CD14-positive monocyte (primary cell): ENCODE measurements at regions not wholly inside any gene's neighbourhood (a gene's known extent, or its start where the extent isn't known, plus 50 kb on each side); places are given as distances from the start of the nearest gene placed in this dataset.

Experiments used
- DNase-seq, 3 donors: peaks; one replicate each; pipeline ENCODE4 v3.0.0-alpha.2; 2011 to 2022
- H2AFZ ChIP-seq: 2 replicates; pipeline ENCODE4 v1.6.0; 2012; ENCODE audit warnings: mild to moderate bottlenecking, low read depth, low read length, inconsistent platforms; ENCODE audit not compliant: insufficient read depth, poor library complexity, severe bottlenecking
- H3K27ac ChIP-seq, 2 donors: 1 replicate in 1 of 2; 2 replicates in 1 of 2; pipeline ENCODE4 v1.5.1; 2012 to 2013; ENCODE audit warnings: low read length in 2 of 2, control low read depth in 1 of 2, inconsistent platforms in 1 of 2, low read depth in 1 of 2, mild to moderate bottlenecking in 1 of 2
- H3K27me3 ChIP-seq, 2 donors: one replicate each; pipeline versions ENCODE4 v1.6.0 to v1.6.1; 2011 to 2013; ENCODE audit warnings: low read length in 2 of 2; ENCODE audit not compliant: control insufficient read depth in 2 of 2, insufficient read depth in 2 of 2
- H3K36me3 ChIP-seq, 2 donors: replicated peaks in 1 of 2; 1 replicate in 1 of 2; 2 replicates in 1 of 2; pipeline versions ENCODE4 v1.5.1 to v1.6.1; 2012 to 2013; ENCODE audit warnings: low read length in 2 of 2, control low read depth in 1 of 2, inconsistent platforms in 1 of 2, mild to moderate bottlenecking in 1 of 2; ENCODE audit not compliant: insufficient read depth in 2 of 2, control insufficient read depth in 1 of 2
- H3K4me1 ChIP-seq, 2 donors: 1 replicate in 1 of 2; 2 replicates in 1 of 2; pipeline versions ENCODE4 v1.5.1 to v1.6.1; 2012 to 2013; ENCODE audit warnings: low read length in 2 of 2, control low read depth in 1 of 2, inconsistent platforms in 1 of 2, mild to moderate bottlenecking in 1 of 2, moderate library complexity in 1 of 2; ENCODE audit not compliant: insufficient read depth in 2 of 2, control insufficient read depth in 1 of 2
- H3K4me2 ChIP-seq: replicated peaks from 2 replicates; pipeline ENCODE3; 2012; ENCODE audit warnings: low read length, moderate library complexity, mild to moderate bottlenecking; ENCODE audit not compliant: poor library complexity, severe bottlenecking; ENCODE audit errors: extremely low read depth
- H3K4me3 ChIP-seq, 3 experiments: fragments of 200-600 bp in 1 of 3; sonication (generic) in 1 of 3; replicated peaks in 1 of 3; 1 replicate in 2 of 3; 2 replicates in 1 of 3; pipeline ENCODE4 v1.5.1; 2011 to 2013; ENCODE audit warnings: low read length in 3 of 3, mild to moderate bottlenecking in 3 of 3, control low read depth in 2 of 3, low read depth in 2 of 3, inconsistent platforms in 1 of 3, moderate library complexity in 1 of 3
- H3K79me2 ChIP-seq: 2 replicates; pipeline ENCODE4 v1.6.0; 2012; ENCODE audit warnings: mild to moderate bottlenecking, control low read depth, inconsistent platforms, low read length, moderate library complexity; ENCODE audit not compliant: insufficient read depth
- H3K9ac ChIP-seq: 2 replicates; pipeline ENCODE4 v1.6.0; 2017; ENCODE audit warnings: low read length, mild to moderate bottlenecking; ENCODE audit not compliant: insufficient read depth, poor library complexity, severe bottlenecking
- H3K9me3 ChIP-seq, 2 donors: replicated peaks in 1 of 2; 1 replicate in 1 of 2; 2 replicates in 1 of 2; pipeline versions ENCODE4 v1.5.1 to v1.6.1; 2012 to 2013; ENCODE audit warnings: low read length in 2 of 2, control low read depth in 1 of 2; ENCODE audit not compliant: control insufficient read depth in 1 of 2, insufficient read depth in 1 of 2
- H4K20me1 ChIP-seq: 2 replicates; pipeline ENCODE4 v1.6.0; 2012; ENCODE audit warnings: mild to moderate bottlenecking, low read length, control low read depth, moderate library complexity; ENCODE audit not compliant: insufficient read depth
- H3K27ac Mint-ChIP-seq, 7 donors: one replicate each; pipeline ENCODE4 v1.8.0; 2020; ENCODE audit warnings: mild to moderate bottlenecking in 7 of 7, mixed read lengths in 7 of 7, moderate library complexity in 6 of 7, inconsistent platforms in 2 of 7
- H3K27me3 Mint-ChIP-seq, 3 donors: one replicate each; pipeline ENCODE4 v1.8.0; 2021 to 2022; ENCODE audit warnings: low read depth in 3 of 3, mild to moderate bottlenecking in 3 of 3, mixed read lengths in 3 of 3, moderate library complexity in 3 of 3, inconsistent platforms in 1 of 3
- H3K36me3 Mint-ChIP-seq, 2 donors: one replicate each; pipeline ENCODE4 v1.8.0; 2020; ENCODE audit warnings: mixed read lengths in 2 of 2, inconsistent platforms in 1 of 2, mild to moderate bottlenecking in 1 of 2
- H3K4me1 Mint-ChIP-seq: one replicate; pipeline ENCODE4 v1.8.0; 2020; ENCODE audit warnings: mild to moderate bottlenecking, mixed read lengths
- H3K4me3 Mint-ChIP-seq, 2 donors: one replicate each; pipeline ENCODE4 v1.8.0; 2020; ENCODE audit warnings: mild to moderate bottlenecking in 2 of 2, mixed read lengths in 2 of 2, moderate library complexity in 1 of 2
- H3K9me3 Mint-ChIP-seq, 7 donors: one replicate each; pipeline ENCODE4 v1.8.0; 2020 to 2022; ENCODE audit warnings: mixed read lengths in 7 of 7, mild to moderate bottlenecking in 6 of 7, moderate library complexity in 6 of 7, inconsistent platforms in 2 of 7
- CTCF ChIP-seq: fragments of 200-600 bp; IDR thresholded peaks from one replicate; pipeline ENCODE4 v1.8.0; 2022; ENCODE audit warnings: antibody characterized with exemption, mild to moderate bottlenecking
- WGBS: methylation state at CpG from one replicate; pipeline ENCODE4 v1.1.5; 2013; ENCODE audit warnings: missing lambda C conversion rate; ENCODE audit not compliant: insufficient coverage; 5-methylcytosine and 5-hydroxymethylcytosine counted together
- intact Hi-C, 2 donors: fragments of 100-400 bp; cut with micrococcal nuclease; formaldehyde crosslinking; loops; one replicate each; pipeline versions ENCODE4 v1.15.0 to v1.15.1; 2023

- Histone ChIP-seq H3K27ac (no peak overlapping the region), H4K20me1 (no peaks in the 10 kb centered on the region), H2AFZ (no peak overlapping the region), H3K4me3 (no peak overlapping the region), H3K27me3 (no peaks in the 10 kb centered on the region), H3K9me3 (no peaks in the 10 kb centered on the region), H3K4me1 (peaks cover 0 to 3% of the 10 kb centered on the region in 2 donors), H3K4me2 (no peak overlapping the region), H3K9ac (no peak overlapping the region), H3K36me3 (no peaks in the 10 kb centered on the region), H3K79me2 (no peaks in the 10 kb centered on the region)
- intact Hi-C loops = no loop called here
- WGBS = no CpG with 5 or more reads among the region's 2 CpGs
- H3K9me3 Mint-ChIP-seq = no peaks in the 10 kb centered on the region
- DNase-seq = no peak
- no peak overlapping the region for H3K27ac Mint-ChIP-seq
- no peaks in the 10 kb centered on the region for H3K36me3 Mint-ChIP-seq
- peaks cover 4% of the 10 kb centered on the region for H3K4me1 Mint-ChIP-seq
- H3K27me3 Mint-ChIP-seq = peaks cover 0 to 3% (median 2%) of the 10 kb centered on the region in 3 donors
- H3K4me3 Mint-ChIP-seq = no peak overlapping the region
- TF ChIP-seq CTCF = no peak
Observed at GRCh38 chr12:66028390-66028789, 102.2 kb downstream of the LLPH start.

GRCh38 chr12:66025477-66025876 is 105.1 kb downstream of the LLPH start:
- Mint-ChIP-seq H3K9me3 (no peaks in the 10 kb centered on the region), H3K36me3 (no peaks in the 10 kb centered on the region), H3K27me3 (peaks cover 0 to 4% (median 0%) of the 10 kb centered on the region in 3 donors), H3K4me1 (peaks cover 4% of the 10 kb centered on the region), H3K27ac (no peak overlapping the region), H3K4me3 (no peak overlapping the region)
- H2AFZ ChIP-seq = no peak overlapping the region
- DNase-seq = no peak
- H3K27me3 ChIP-seq = no peaks in the 10 kb centered on the region
- H3K4me2 ChIP-seq = no peak overlapping the region
- H3K27ac ChIP-seq = no peak overlapping the region
- 100% methylated on average over 1 of the region's 2 CpGs for WGBS
- H3K9ac ChIP-seq = no peak overlapping the region
- intact Hi-C loops = no loop called here
- H3K79me2 ChIP-seq = no peaks in the 10 kb centered on the region
- no peak overlapping the region for H3K4me3 ChIP-seq
- no peak for TF ChIP-seq CTCF
- H4K20me1 ChIP-seq = no peaks in the 10 kb centered on the region
- no peaks in the 10 kb centered on the region for H3K9me3 ChIP-seq
- peaks cover 0 to 3% of the 10 kb centered on the region in 2 donors for H3K4me1 ChIP-seq
- no peaks in the 10 kb centered on the region for H3K36me3 ChIP-seq
